Tibial nerve (tissue), 4 donors: ENCODE measurements at regions not wholly inside any gene's neighbourhood (a gene's known extent, or its start where the extent isn't known, plus 50 kb on each side); places are given as distances from the start of the nearest gene placed in this dataset.

Experiments
- EP300 ChIP-seq, 2 donors: sonication (generic); formaldehyde crosslinking; IDR thresholded peaks; one replicate each; pipeline ENCODE4 v1.6.1; 2017; ENCODE audit warnings: antibody characterized with exemption in 2 of 2, mild to moderate bottlenecking in 1 of 2
- POLR2A ChIP-seq, 2 donors: fragments of 450-650 bp; IDR thresholded peaks; one replicate each; pipeline ENCODE4 v1.6.1; 2017; ENCODE audit warnings: antibody characterized with exemption in 2 of 2, mild to moderate bottlenecking in 2 of 2, moderate library complexity in 2 of 2
- TF ChIP-seq, protein P1 (sequence below), 5 experiments: fragments of 200-600 bp in 3 of 5; fragments of 450-650 bp in 2 of 5; sonication (generic) in 3 of 5; IDR thresholded peaks; one replicate each; pipeline ENCODE4 v1.5.1; 2016 to 2019; ENCODE audit warnings: antibody characterized with exemption in 5 of 5, mild to moderate bottlenecking in 3 of 5, moderate library complexity in 2 of 5

DNA sequence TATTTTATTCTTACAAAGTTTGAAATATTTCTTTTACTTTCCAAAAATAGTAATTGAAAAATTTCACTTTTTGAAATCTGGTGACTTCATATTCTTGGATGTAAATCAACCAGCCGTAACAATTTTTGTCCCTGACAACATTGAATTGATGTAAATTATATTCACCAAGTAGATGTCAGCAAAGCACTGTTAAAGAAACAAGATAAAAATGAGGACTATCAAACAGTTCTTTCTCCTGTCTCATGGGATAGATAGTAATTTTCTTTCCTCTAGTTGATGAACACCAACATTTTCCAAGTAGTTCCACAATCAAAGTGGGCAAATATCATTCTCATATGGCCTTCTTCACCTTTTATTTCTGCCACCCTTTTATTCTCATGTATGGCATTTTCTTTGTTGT lies 1461.9 kb downstream of the MAT2B start:
- TF ChIP-seq, protein P1, sequence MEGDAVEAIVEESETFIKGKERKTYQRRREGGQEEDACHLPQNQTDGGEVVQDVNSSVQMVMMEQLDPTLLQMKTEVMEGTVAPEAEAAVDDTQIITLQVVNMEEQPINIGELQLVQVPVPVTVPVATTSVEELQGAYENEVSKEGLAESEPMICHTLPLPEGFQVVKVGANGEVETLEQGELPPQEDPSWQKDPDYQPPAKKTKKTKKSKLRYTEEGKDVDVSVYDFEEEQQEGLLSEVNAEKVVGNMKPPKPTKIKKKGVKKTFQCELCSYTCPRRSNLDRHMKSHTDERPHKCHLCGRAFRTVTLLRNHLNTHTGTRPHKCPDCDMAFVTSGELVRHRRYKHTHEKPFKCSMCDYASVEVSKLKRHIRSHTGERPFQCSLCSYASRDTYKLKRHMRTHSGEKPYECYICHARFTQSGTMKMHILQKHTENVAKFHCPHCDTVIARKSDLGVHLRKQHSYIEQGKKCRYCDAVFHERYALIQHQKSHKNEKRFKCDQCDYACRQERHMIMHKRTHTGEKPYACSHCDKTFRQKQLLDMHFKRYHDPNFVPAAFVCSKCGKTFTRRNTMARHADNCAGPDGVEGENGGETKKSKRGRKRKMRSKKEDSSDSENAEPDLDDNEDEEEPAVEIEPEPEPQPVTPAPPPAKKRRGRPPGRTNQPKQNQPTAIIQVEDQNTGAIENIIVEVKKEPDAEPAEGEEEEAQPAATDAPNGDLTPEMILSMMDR (IDR thresholded peaks at IDR 0.05), result no peak
- TF ChIP-seq EP300 (IDR thresholded peaks at IDR 0.05) (no peak), POLR2A (IDR thresholded peaks at IDR 0.05) (no peak)
